B cell (primary cell): ENCODE measurements at regions not wholly inside any gene's neighbourhood (a gene's known extent, or its start where the extent isn't known, plus 50 kb on each side); places are given as distances from the start of the nearest gene placed in this dataset.

ENCODE experiments used
- CTCF ChIP-seq: fragments of 200-600 bp; IDR thresholded peaks from one replicate; pipeline ENCODE4 v1.8.0; 2022; ENCODE audit warnings: antibody characterized with exemption, mild to moderate bottlenecking
- EZH2 ChIP-seq: IDR thresholded peaks from 2 replicates; pipeline ENCODE4 v1.6.1; 2012; ENCODE audit warnings: borderline replicate concordance, low read depth, mild to moderate bottlenecking, moderate library complexity, low read length; ENCODE audit not compliant: insufficient read depth, poor library complexity, severe bottlenecking

- no peak for TF ChIP-seq CTCF
- TF ChIP-seq EZH2, result no peak
Measured at GRCh38 chr2:109065391-109065734, 63.6 kb upstream of the SH3RF3 start.
